ENCODE measurements at regions not wholly inside any gene's neighbourhood (a gene's known extent, or its start where the extent isn't known, plus 50 kb on each side); places are given as distances from the start of the nearest gene placed in this dataset.

GRCh38 chr12:89288959-89289358 is 63.3 kb downstream of the DUSP6 start:
- TF ChIP-seq CTCF (IDR thresholded peaks at IDR 0.05) = no peak
- no peak for TF ChIP-seq POLR2A (IDR thresholded peaks at IDR 0.05)
